Chondrocyte (in vitro differentiated cells): ENCODE measurements at regions not wholly inside any gene's neighbourhood (a gene's known extent, or its start where the extent isn't known, plus 50 kb on each side); places are given as distances from the start of the nearest gene placed in this dataset.

Experiments
- DNase-seq: peaks from one replicate; pipeline ENCODE4 v3.0.0; 2021; ENCODE audit warnings: mixed read lengths, low spot score
- H3K27ac Mint-ChIP-seq: one replicate; pipeline ENCODE4 v1.8.0; 2021; ENCODE audit warnings: mild to moderate bottlenecking, moderate library complexity, mixed read lengths; ENCODE audit not compliant: unreplicated experiment
- H3K27me3 Mint-ChIP-seq: 2 replicates; pipeline ENCODE4 v1.8.0; 2021; ENCODE audit warnings: low read depth, mixed read lengths
- H3K36me3 Mint-ChIP-seq: 2 replicates; pipeline ENCODE4 v1.8.0; 2021; ENCODE audit warnings: low read depth, mixed read lengths
- H3K4me1 Mint-ChIP-seq: 2 replicates; pipeline ENCODE4 v1.8.0; 2021; ENCODE audit warnings: low read depth, mild to moderate bottlenecking, mixed read lengths
- H3K4me3 Mint-ChIP-seq: one replicate; pipeline ENCODE4 v1.8.0; 2021; ENCODE audit warnings: mild to moderate bottlenecking, moderate library complexity, mixed read lengths; ENCODE audit not compliant: unreplicated experiment
- H3K9me3 Mint-ChIP-seq: 2 replicates; pipeline ENCODE4 v1.8.0; 2021; ENCODE audit warnings: low read depth, mixed read lengths
- TF ChIP-seq, protein P1 (sequence below): fragments of 200-600 bp; sonication (generic); IDR thresholded peaks from 2 replicates; pipeline ENCODE4 v1.5.0; 2021; ENCODE audit warnings: antibody characterized with exemption, mild to moderate bottlenecking, moderate library complexity

DNA sequence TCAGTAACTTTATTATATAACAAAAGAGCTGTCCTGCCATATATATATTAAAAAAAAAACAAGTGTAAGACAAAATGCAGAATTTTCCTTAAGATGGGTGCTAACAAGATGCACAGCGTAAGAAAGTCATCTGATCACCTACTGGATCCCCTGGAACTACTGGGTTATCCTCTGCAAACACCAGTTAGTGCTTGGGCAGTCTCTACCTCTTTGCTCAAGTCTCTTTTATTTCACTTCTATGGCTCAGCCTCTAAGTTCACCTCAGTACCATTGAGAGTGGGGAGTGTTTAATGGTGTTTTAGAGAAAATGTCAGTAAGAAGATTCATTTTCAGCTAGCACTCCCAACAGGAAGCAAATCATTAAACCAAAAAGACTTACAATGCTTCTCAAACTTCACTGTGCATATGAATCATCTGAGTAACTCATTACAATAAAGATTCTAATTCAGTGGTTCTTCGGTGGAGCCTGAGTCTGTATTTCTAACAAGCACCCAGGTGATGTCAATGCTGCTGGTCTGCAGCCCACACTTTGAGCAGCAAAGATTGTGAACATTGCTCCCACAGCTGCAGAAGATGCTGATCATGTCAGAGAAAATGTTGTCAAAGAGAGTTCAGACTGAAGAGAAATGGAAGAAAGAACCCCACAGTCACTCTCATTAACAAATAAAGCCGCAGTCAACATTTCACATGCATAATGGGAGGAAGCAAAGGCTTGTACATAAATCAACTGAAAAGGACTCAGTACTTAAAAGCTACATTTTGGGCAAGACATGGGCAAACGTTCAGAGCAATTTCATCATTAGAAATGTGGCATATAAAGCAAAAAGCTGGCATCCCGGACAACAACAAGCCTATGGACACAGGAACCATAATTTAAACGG lies 227.1 kb upstream of the ATP11B start:
- Mint-ChIP-seq H3K27ac (no peak overlapping the region), H3K4me3 (no peak overlapping the region), H3K9me3 (peaks cover under 1% of the 10 kb centered on the region), H3K36me3 (no peaks in the 10 kb centered on the region), H3K27me3 (peaks cover 2% of the 10 kb centered on the region), H3K4me1 (peaks cover 4% of the 10 kb centered on the region)
- TF ChIP-seq, protein P1, sequence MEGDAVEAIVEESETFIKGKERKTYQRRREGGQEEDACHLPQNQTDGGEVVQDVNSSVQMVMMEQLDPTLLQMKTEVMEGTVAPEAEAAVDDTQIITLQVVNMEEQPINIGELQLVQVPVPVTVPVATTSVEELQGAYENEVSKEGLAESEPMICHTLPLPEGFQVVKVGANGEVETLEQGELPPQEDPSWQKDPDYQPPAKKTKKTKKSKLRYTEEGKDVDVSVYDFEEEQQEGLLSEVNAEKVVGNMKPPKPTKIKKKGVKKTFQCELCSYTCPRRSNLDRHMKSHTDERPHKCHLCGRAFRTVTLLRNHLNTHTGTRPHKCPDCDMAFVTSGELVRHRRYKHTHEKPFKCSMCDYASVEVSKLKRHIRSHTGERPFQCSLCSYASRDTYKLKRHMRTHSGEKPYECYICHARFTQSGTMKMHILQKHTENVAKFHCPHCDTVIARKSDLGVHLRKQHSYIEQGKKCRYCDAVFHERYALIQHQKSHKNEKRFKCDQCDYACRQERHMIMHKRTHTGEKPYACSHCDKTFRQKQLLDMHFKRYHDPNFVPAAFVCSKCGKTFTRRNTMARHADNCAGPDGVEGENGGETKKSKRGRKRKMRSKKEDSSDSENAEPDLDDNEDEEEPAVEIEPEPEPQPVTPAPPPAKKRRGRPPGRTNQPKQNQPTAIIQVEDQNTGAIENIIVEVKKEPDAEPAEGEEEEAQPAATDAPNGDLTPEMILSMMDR = no peak
- no peak for DNase-seq

DNA sequence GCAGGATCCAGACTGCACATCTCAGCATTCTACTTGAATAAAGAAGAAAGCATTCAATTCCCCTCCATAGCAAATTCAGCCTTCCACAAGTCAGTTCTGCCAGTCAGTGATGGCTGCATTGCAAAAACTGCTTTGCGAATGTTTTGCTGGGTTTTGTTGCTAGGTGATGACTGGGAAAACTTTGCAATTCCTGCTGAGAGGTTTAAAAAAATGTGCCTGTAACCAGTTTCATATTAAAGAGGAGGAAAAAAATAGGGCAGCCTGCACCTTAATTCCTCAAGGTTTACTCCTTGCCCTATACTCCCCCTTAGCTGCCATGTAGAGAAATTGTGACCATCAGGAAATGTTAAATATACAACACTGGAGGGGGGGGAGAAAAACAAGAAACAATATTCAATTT lies 225.6 kb upstream of the ATP11B start:
- H3K27ac Mint-ChIP-seq = peak overlapping the region; percentile 49

DNA sequence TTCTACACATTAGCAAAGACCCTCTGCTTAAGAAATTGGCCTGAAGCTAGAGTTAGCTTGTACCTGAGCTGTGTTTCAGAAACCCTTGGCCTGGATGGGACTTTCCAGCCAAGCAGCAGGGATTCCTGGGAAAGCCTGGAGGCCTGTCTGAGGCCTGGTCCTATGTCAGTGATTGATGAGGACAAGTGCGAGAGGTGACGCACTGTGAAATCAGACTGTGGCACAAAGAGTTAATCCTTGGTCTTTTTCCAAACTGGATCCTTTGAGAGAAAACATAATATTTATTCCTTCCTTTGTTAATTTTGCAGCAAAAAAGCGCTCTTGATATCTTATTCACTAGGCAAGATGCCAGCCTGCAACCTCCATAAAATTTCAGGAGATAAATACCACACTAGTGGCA lies 225.0 kb upstream of the ATP11B start:
- Mint-ChIP-seq H3K9me3 (peaks cover 4% of the 10 kb centered on the region), H3K36me3 (no peaks in the 10 kb centered on the region), H3K27ac (no peak overlapping the region), H3K27me3 (peaks cover 2% of the 10 kb centered on the region), H3K4me3 (no peak overlapping the region), H3K4me1 (peaks cover 4% of the 10 kb centered on the region)
- DNase-seq = no peak
- TF ChIP-seq, protein P1 = no peak

More for the DNA sequence above, 225.6 kb upstream of the ATP11B start:
- no peaks in the 10 kb centered on the region for H3K9me3 Mint-ChIP-seq
- DNase-seq = no peak
- peaks cover 4% of the 10 kb centered on the region for H3K4me1 Mint-ChIP-seq
- TF ChIP-seq, protein P1 = peak; percentile 36
- peaks cover 2% of the 10 kb centered on the region for H3K27me3 Mint-ChIP-seq
- H3K4me3 Mint-ChIP-seq = no peak overlapping the region
- H3K36me3 Mint-ChIP-seq = no peaks in the 10 kb centered on the region

DNA sequence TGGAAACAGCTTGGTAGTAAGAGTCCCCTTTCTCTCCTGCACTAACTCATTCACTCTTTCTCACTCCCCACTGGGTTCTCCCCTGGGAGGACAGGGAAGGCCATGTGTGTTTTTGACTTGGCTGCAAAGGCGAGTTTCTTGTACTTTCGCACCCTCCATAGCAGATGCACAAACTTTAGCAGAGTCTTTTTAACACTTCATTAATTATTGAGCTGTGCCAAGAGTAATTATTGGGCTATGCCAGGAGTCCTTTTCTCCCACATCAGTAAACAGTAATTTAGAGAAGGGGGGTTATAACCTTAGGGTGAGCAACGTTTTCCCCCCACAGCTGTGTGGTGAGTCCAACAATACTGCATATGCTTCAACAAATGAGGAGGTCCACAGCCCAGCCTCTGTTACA lies 224.4 kb upstream of the ATP11B start:
- no peak for DNase-seq
- Mint-ChIP-seq H3K9me3 (peaks cover 10% of the 10 kb centered on the region), H3K4me1 (peaks cover 4% of the 10 kb centered on the region), H3K4me3 (no peak overlapping the region), H3K27me3 (peaks cover 2% of the 10 kb centered on the region), H3K36me3 (peaks cover 4% of the 10 kb centered on the region), H3K27ac (no peak overlapping the region)
- TF ChIP-seq, protein P1 = no peak

DNA sequence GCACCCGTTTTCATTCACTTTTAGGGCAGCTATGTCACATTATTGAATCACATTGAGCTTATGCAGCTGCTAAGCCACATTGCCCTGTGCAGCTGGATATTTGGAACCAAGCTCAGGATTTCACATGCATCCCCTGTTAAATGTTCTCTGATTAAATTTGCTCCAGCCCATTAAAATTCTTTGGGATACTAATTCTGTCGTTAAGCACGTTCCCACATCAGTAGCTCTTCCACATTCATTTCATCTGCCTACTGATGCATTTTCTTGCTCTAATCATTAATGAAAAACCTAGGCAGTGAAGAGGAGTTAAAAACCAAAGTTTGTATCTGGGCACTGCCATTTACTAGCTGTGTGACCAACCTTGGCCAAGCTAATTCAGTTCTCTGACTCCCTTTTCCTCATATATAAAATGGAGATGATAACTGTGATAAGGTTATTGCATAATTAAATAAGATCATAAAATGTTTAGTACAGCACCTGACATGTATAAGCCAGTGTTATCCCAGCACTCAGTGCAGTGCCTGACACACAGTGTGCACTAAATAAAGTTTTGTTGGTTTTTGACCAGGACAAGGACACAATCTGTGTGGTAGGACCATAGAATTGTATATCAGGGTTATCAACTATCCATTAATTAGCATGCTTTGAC lies 222.2 kb upstream of the ATP11B start:
- H3K36me3 Mint-ChIP-seq = peaks cover 9% of the 10 kb centered on the region
- peaks cover 2% of the 10 kb centered on the region for H3K27me3 Mint-ChIP-seq
- TF ChIP-seq, protein P1 = no peak
- no peak overlapping the region for H3K27ac Mint-ChIP-seq
- no peak overlapping the region for H3K4me3 Mint-ChIP-seq
- peaks cover 21% of the 10 kb centered on the region for H3K9me3 Mint-ChIP-seq
- H3K4me1 Mint-ChIP-seq = peaks cover 4% of the 10 kb centered on the region
- no peak for DNase-seq
